VCaP (cell line): ENCODE measurements at regions not wholly inside any gene's neighbourhood (a gene's known extent, or its start where the extent isn't known, plus 50 kb on each side); places are given as distances from the start of the nearest gene placed in this dataset.

ENCODE experiments used
- H3K27ac ChIP-seq: fragments of 450-650 bp; 2 replicates; pipeline ENCODE4 v1.5.1; 2017
- CTCF ChIP-seq: fragments of 450-650 bp; conservative IDR thresholded peaks from 2 replicates; pipeline ENCODE4 v1.5.1; 2017; ENCODE audit warnings: mild to moderate bottlenecking, moderate library complexity

DNA sequence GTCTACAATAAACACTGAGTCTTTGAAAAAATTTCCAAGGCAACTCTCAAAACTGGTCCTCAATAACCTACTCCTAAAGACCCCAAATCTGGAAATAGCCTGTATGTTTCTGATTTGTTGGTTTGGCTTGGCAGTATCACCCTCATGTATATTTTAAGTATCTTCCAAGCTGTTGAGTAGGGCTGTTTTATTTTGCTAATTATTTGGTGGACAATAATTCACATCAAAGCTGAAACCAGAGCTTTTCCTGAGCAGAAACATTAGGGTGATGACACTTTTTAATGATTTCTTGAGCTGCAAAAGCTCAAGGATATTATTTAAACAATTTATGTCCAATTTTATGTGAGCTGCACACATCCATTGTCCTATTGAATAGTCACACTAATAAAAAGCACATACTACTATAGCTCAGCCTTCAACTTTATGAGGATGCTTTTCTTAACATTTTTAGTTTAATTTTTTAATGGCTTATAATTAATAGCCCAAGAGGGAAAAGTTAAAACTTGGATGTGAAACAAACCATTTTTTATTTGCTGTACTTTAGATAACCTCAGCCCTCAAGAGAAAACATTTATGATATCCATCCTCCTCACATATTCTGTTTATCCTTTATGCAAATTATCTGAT lies 393.1 kb downstream of the TAF11L14 start:
- H3K27ac ChIP-seq, result no peak overlapping the region
- TF ChIP-seq CTCF, result no peak

GRCh38 chr5:18028036-18028435 lies 393.8 kb downstream of the TAF11L14 start:
- no peak overlapping the region for H3K27ac ChIP-seq
- TF ChIP-seq CTCF, result no peak

DNA sequence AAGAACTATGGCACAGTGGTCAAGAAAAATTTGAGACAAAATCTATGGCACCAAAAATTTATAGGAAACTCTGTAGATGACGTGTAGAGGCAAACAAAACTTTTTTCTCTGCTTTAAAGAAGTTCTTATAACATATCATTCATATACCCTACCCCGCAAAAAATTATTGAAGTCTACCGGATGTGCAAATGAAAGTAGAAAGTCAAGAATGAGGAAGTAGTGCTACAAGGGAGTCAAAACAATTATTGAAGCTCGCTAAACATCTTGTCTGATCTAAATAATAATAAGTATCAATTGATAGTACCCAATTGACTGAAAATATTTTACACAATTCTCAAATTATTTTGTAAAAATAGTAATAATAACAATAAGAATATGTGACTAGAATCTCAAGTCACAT lies 398.5 kb downstream of the TAF11L14 start:
- TF ChIP-seq CTCF, result no peak
- no peak overlapping the region for H3K27ac ChIP-seq

GRCh38 chr5:18036531-18036930 lies 402.3 kb downstream of the TAF11L14 start:
- no peak overlapping the region for H3K27ac ChIP-seq
- TF ChIP-seq CTCF, result no peak

- H3K27ac ChIP-seq, result no peak overlapping the region
- TF ChIP-seq CTCF, result no peak
Measured at GRCh38 chr5:18037718-18038117, 403.5 kb downstream of the TAF11L14 start.

GRCh38 chr5:18043344-18043743 lies 409.1 kb downstream of the TAF11L14 start:
- TF ChIP-seq CTCF, result 0 out of 2 replicates have a peak, but pooled peaks have one; percentile 12
- no peak overlapping the region for H3K27ac ChIP-seq

GRCh38 chr5:18048449-18048848 lies 414.2 kb downstream of the TAF11L14 start:
- TF ChIP-seq CTCF, result no peak
- peak overlapping the region; percentile 51 for H3K27ac ChIP-seq
